ENCODE measurements at regions not wholly inside any gene's neighbourhood (a gene's known extent, or its start where the extent isn't known, plus 50 kb on each side); places are given as distances from the start of the nearest gene placed in this dataset.

DNA sequence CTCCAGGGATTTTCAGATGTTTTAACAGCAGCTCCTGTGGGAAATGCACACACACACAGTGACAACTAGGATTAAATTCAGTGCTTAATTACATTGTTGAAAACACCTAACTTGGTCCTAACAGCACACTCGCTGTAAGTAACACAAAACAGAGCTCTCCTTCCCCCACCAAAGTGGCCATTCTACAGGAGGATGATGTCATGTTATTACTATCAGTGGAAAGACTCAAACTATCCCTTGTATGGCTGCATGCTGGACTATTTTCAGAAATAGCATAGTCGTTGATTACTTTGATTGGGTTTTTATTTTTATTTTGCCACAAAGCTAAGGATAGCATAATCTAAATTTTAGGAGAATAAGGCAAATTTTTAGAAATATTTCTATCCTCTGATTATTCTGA is 406.3 kb downstream of the SPRY1 start:
- TF ChIP-seq, protein P1, sequence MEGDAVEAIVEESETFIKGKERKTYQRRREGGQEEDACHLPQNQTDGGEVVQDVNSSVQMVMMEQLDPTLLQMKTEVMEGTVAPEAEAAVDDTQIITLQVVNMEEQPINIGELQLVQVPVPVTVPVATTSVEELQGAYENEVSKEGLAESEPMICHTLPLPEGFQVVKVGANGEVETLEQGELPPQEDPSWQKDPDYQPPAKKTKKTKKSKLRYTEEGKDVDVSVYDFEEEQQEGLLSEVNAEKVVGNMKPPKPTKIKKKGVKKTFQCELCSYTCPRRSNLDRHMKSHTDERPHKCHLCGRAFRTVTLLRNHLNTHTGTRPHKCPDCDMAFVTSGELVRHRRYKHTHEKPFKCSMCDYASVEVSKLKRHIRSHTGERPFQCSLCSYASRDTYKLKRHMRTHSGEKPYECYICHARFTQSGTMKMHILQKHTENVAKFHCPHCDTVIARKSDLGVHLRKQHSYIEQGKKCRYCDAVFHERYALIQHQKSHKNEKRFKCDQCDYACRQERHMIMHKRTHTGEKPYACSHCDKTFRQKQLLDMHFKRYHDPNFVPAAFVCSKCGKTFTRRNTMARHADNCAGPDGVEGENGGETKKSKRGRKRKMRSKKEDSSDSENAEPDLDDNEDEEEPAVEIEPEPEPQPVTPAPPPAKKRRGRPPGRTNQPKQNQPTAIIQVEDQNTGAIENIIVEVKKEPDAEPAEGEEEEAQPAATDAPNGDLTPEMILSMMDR (IDR thresholded peaks at IDR 0.05): no peak
- no peak for TF ChIP-seq POLR2A (IDR thresholded peaks at IDR 0.05)

Measured in esophagus squamous epithelium (tissue), 4 donors.